ENCODE measurements at regions not wholly inside any gene's neighbourhood (a gene's known extent, or its start where the extent isn't known, plus 50 kb on each side); places are given as distances from the start of the nearest gene placed in this dataset.

- no peak overlapping the region for H3K4me3 Mint-ChIP-seq (ENCODE audit: unreplicated experiment)
- ChIA-PET POLR2A (no interaction called here), CTCF (interaction anchor here (1.1 to 1.2 kb wide), 2 partner anchors 60 to 454 kb away, joined by 3 read pairs; no protein-coding TSS in a partner anchor)
- no peak overlapping the region for H3K27ac Mint-ChIP-seq (ENCODE audit: low read depth, unreplicated experiment)
- H3K36me3 Mint-ChIP-seq (ENCODE audit: insufficient read depth, unreplicated experiment), result peaks cover 6% of the 10 kb centered on the region
- no peak for TF ChIP-seq CTCF (IDR thresholded peaks at IDR 0.05; ENCODE audit: unreplicated experiment)
- intact Hi-C loops (cut with micrococcal nuclease), result no loop called here
- no peaks in the 10 kb centered on the region for H3K9me3 Mint-ChIP-seq (ENCODE audit: unreplicated experiment)
- no peaks in the 10 kb centered on the region for H3K4me1 Mint-ChIP-seq (ENCODE audit: insufficient read depth, unreplicated experiment)
- no peak for DNase-seq (ENCODE audit: unreplicated experiment)
- no TSS peak for BruUV-seq (replicated peaks)
- H3K27me3 Mint-ChIP-seq (ENCODE audit: insufficient read depth, unreplicated experiment), result no peaks in the 10 kb centered on the region
Measured at GRCh38 chr9:6113819-6114218, 98.4 kb upstream of the RANBP6 start.

- no peak overlapping the region for H3K4me3 Mint-ChIP-seq (ENCODE audit: unreplicated experiment)
- H3K27me3 Mint-ChIP-seq (ENCODE audit: insufficient read depth, unreplicated experiment), result no peaks in the 10 kb centered on the region
- H3K36me3 Mint-ChIP-seq (ENCODE audit: insufficient read depth, unreplicated experiment), result peaks cover 6% of the 10 kb centered on the region
- no peak for TF ChIP-seq CTCF (IDR thresholded peaks at IDR 0.05; ENCODE audit: unreplicated experiment)
- no peaks in the 10 kb centered on the region for H3K4me1 Mint-ChIP-seq (ENCODE audit: insufficient read depth, unreplicated experiment)
- no peaks in the 10 kb centered on the region for H3K9me3 Mint-ChIP-seq (ENCODE audit: unreplicated experiment)
- CTCF ChIA-PET, result no interaction called here
- intact Hi-C loops (cut with micrococcal nuclease), result no loop called here
- POLR2A ChIA-PET, result no interaction called here
- H3K27ac Mint-ChIP-seq (ENCODE audit: low read depth, unreplicated experiment), result no peak overlapping the region
- no peak for DNase-seq (ENCODE audit: unreplicated experiment)
- BruUV-seq (replicated peaks), result no TSS peak
Measured at GRCh38 chr9:6113312-6113711, 97.9 kb upstream of the RANBP6 start.

- POLR2A ChIA-PET, result interaction anchor here (0.7 to 1.8 kb wide), 2 partner anchors 25 to 26 kb away, joined by 3 to 6 read pairs; no protein-coding TSS in a partner anchor
- no peak for DNase-seq (ENCODE audit: unreplicated experiment)
- no peak for TF ChIP-seq CTCF (IDR thresholded peaks at IDR 0.05; ENCODE audit: unreplicated experiment)
- Mint-ChIP-seq H3K9me3 (ENCODE audit: unreplicated experiment) (no peaks in the 10 kb centered on the region), H3K36me3 (ENCODE audit: insufficient read depth, unreplicated experiment) (peaks cover 6% of the 10 kb centered on the region), H3K4me1 (ENCODE audit: insufficient read depth, unreplicated experiment) (peaks cover 12% of the 10 kb centered on the region), H3K4me3 (ENCODE audit: unreplicated experiment) (no peak overlapping the region), H3K27me3 (ENCODE audit: insufficient read depth, unreplicated experiment) (no peaks in the 10 kb centered on the region), H3K27ac (ENCODE audit: low read depth, unreplicated experiment) (no peak overlapping the region)
- intact Hi-C loops (cut with micrococcal nuclease), result loop anchor here (5.0 kb wide), 1 partner anchor 223 kb away; no protein-coding TSS in a partner anchor
- BruUV-seq (replicated peaks), result no TSS peak
- CTCF ChIA-PET, result interaction anchor here (1.7 to 4.4 kb wide), 2 partner anchors 56 to 196 kb away, joined by 5 to 33 read pairs; no protein-coding TSS in a partner anchor
Measured at GRCh38 chr9:6109986-6110385, 94.6 kb upstream of the RANBP6 start.

GRCh38 chr9:6109571-6109970 is 94.1 kb upstream of the RANBP6 start:
- H3K27ac Mint-ChIP-seq (ENCODE audit: low read depth, unreplicated experiment), result no peak overlapping the region
- ChIA-PET POLR2A (interaction anchor here (0.7 to 1.8 kb wide), 2 partner anchors 26 kb away, joined by 3 to 6 read pairs; no protein-coding TSS in a partner anchor), CTCF (interaction anchor here (0.7 to 4.4 kb wide), 5 partner anchors 9 to 197 kb away, joined by 3 to 33 read pairs (median 5); no protein-coding TSS in a partner anchor)
- intact Hi-C loops (cut with micrococcal nuclease), result loop anchor here (5.0 kb wide), 1 partner anchor 222 kb away; no protein-coding TSS in a partner anchor
- TF ChIP-seq CTCF (IDR thresholded peaks at IDR 0.05; ENCODE audit: unreplicated experiment), result no peak
- peaks cover 12% of the 10 kb centered on the region for H3K4me1 Mint-ChIP-seq (ENCODE audit: insufficient read depth, unreplicated experiment)
- no peaks in the 10 kb centered on the region for H3K9me3 Mint-ChIP-seq (ENCODE audit: unreplicated experiment)
- H3K36me3 Mint-ChIP-seq (ENCODE audit: insufficient read depth, unreplicated experiment), result peaks cover 6% of the 10 kb centered on the region
- H3K4me3 Mint-ChIP-seq (ENCODE audit: unreplicated experiment), result no peak overlapping the region
- no TSS peak for BruUV-seq (replicated peaks)
- no peaks in the 10 kb centered on the region for H3K27me3 Mint-ChIP-seq (ENCODE audit: insufficient read depth, unreplicated experiment)
- DNase-seq (ENCODE audit: unreplicated experiment), result no peak
